Right forelimb (tissue), 1 donor: ENCODE measurements at regions not wholly inside any gene's neighbourhood (a gene's known extent, or its start where the extent isn't known, plus 50 kb on each side); places are given as distances from the start of the nearest gene placed in this dataset.

Experiments
- DNase-seq: peaks from one replicate; pipeline ENCODE4 v3.0.0-alpha.2; 2018

DNA sequence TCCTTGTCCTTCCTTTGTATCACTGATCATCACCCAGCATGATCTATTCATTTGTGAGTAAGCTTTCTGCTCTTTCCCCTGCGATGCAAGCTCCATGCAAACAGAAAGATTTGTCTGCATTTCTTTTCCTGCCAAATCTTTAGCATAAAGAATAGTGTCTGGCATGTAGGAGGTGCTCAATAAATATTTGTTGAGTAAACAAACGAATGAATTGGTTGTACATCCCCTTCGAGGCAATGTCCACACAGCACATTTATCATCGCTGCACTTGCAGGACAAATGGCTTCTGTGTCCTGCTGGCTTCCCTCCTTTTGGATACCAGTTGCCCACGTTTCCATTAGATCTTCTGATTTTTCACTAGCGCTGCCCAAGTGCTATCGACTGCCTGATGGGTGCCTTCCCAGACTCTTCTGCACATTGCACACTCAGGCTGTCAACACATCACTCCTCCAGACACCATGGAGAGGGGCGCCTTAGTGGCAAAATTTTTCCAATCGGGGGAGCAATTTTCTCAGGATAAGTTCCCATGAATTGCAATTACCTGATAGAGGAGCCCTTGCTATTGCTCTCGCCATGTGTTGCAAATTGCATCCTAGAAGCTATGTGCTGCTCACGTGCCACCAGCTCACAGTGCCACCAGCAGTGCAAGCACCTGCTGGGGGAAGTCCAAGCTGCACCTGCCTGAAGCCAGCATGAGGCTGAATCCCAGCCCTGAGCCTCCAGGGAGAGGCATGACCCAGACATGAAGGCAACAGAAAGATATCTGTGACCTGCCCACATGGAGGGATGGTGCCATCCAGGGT is 206.6 kb downstream of the KIF26A start:
- no peak for DNase-seq

DNA sequence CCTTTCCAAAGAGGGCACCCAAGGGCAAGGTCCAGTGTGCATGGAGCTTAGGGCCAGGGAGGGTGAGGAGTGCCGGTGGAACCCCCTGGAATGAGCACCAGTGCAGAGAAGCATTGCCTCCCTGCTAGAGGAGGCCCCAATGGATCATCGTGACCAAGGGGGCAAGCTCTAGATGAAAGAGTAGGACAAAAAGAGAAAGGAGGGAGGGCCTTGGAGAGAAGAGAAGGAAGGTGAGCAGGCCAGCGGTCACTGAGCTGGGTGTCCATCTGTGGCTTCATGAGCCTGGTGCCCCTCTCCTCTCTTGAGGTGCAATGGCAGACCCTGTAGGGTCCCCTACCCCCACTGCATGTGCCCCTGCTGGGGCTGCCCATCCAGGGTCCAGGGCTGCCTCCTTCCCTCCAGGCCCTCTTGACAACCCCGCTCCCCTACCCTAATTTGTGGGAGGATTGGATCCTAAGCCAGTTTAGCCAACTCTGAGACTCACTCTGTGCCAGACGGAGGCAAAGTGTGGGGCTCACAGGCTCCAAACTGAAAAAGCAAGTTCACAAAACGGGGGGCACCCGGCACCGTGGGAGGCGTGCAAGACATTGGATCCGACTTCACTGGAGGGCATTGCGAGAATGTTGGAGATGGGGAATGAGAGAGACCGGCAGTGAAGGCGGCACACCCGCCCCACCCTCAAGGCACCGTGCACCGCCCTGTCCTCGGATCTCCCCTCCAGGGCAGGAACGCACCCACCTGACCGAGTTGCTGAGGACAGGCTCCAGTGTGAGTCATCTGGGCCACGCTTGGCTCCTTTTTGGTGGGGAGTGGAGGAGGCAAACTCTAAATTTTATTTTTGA is 207.5 kb downstream of the KIF26A start:
- no peak for DNase-seq

DNA sequence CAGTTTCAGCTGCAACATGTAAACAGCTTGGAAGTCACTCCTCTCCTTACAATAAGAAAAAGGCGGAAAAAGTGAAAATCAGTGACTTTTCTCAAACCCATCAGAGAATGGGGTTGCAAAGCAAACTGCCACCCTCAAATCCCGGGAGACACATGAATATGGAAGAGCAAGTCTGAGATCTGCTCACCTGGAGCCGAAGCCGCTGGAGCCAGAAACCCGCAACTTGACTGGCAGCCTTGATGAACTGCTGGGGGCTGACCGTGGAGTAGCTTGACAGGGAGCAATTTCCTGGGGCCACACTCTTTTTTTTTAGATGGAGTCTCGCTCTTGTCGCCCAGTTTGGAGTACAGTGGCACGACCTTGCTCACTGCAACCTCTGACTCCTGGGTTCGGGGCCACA is 208.2 kb downstream of the KIF26A start:
- no peak for DNase-seq

GRCh38 chr14:104348741-104349140 is 210.4 kb downstream of the KIF26A start:
- DNase-seq, result no peak

DNA sequence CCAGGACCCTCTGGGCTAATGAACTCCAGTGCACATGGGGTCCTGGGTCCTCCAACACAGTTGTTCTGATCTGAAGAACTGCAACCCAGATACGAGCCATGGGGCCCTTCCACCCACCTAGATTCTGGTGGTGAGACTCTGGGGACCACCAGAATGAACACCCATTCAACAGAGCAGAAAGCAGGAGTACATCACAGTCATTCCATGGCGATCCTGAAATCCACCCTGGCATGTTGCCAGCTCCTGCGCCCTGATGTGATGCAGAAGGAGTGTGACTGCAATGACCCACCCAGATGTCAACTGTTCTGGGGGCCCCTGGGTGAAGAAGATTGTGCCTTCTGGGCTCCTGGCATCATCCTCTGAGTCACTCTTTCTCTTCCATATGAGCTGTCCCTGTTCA is 211.6 kb downstream of the KIF26A start:
- DNase-seq, result peak; percentile 29

GRCh38 chr14:104350463-104351185 is 212.2 kb downstream of the KIF26A start:
- DNase-seq, result peak; percentile 51

DNA sequence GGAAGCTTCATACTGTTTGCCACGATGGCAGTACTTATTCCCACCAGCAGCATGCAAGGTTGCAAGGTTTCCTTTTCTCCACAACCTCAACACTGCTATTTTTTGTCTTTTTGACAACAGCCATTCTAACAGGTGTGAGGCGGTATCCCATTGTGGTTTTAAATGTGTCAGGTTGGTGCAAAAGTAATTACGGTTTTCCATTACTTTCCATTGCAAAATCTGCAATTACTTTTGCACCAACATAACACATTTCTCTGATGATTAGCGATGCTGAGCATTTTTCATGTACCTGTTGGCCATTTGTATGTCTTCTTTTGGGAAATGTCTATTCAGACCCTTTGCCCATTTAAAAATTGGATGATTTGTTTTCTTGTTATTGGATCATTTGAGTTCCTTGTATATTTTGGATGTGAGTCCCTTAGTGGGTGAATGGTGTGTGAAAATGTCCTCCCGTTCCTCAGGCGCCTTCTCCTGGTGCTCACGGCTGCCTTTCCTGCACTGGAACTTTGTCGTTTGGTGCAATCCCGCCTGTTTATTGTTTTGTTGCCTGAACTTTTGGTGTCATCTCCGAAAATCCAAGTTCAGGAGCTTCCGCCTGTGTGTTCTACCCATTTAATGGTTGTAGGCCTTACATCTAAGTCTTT is 213.6 kb downstream of the KIF26A start:
- DNase-seq, result no peak

- DNase-seq, result peak; percentile 7
Measured at GRCh38 chr14:104352493-104353220, 214.3 kb downstream of the KIF26A start.

DNA sequence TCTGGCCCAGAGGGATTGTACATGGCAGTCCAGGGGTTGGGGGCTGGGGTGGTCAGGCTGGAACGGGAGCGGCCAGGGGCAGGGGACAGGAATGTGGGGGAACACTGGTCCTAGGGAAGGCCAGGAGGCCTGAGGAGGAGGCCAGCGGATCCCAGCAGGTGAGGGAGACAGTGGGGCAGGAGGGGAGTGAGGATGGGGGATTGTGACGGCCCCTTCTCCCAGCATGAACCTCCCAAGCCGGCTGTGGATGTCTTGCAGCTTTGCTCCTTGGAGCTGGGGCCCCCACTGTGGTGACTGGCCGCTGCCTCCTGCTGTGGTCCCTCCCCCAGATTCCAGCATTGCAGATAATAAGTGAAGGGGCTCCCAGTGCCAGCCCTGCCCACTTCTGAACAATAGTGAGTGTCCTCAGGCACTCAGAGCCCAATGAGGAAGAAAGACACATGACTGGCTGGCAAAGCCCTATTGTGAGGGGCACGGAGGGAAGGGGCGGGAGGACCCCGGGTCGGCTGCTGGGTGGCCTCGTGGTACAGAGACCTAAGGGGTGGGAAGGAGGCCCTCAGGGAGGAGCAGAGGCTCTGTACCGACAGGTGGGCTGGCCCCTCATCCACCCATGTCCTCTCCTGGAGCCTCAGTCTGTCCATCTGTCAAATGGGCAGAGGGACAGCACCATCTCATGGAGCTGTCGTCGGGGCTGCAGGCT is 215.0 kb downstream of the KIF26A start:
- DNase-seq, result peak; percentile 32

- peak; percentile 39 for DNase-seq
Measured at GRCh38 chr14:104353921-104354701, 215.7 kb downstream of the KIF26A start.

- DNase-seq, result peak; percentile 32
Measured at GRCh38 chr14:104355101-104356019, 217.0 kb downstream of the KIF26A start.

- DNase-seq, result peak; percentile 50
Measured at GRCh38 chr14:104356020-104356737, 217.8 kb downstream of the KIF26A start.

DNA sequence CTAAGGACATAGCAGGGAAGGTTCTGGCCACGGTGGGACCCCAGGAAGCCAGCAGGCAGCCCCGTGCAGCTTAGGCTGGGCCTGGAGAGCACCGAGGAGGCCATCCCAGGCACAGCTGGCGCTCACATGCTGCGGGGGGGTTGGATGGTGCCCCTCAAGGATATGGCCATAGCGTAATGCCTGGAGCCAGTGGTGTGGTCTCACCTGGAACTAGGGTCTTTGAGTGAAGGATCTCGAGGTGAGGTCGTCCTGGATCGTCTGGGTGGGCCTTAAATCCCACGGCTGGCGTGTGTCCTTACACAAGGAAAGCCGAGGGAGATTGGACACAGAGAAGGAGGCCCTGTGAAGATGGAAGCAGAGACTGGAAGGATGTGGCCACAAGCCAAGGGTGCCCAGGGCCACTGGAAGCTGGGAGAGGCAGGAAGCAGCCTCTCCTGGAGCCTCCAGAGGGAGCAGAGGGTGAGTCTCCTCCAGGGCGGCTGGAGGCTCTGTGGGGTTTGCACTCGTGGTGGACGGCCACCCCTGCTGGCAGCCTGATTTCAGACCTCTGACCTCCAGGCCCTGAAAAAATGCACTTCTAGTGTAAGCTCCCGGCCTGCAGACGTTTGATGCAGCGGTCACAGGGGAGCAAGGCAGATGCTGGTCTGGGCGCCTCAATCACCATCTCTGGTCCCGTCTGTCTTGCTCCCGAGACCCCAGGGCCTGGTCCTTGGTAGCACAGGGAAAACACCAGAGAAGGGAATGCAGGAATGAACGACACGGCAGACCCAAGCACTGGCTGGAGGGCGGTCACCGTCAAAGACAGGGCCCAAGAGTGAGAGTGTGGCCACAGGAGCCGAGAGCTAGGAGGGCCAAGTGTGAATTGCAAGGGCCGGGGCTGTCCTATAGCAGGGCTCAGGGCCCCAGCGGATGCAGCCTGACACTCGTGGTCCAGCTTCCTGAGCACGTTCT is 218.6 kb downstream of the KIF26A start:
- DNase-seq, result peak; percentile 34

DNA sequence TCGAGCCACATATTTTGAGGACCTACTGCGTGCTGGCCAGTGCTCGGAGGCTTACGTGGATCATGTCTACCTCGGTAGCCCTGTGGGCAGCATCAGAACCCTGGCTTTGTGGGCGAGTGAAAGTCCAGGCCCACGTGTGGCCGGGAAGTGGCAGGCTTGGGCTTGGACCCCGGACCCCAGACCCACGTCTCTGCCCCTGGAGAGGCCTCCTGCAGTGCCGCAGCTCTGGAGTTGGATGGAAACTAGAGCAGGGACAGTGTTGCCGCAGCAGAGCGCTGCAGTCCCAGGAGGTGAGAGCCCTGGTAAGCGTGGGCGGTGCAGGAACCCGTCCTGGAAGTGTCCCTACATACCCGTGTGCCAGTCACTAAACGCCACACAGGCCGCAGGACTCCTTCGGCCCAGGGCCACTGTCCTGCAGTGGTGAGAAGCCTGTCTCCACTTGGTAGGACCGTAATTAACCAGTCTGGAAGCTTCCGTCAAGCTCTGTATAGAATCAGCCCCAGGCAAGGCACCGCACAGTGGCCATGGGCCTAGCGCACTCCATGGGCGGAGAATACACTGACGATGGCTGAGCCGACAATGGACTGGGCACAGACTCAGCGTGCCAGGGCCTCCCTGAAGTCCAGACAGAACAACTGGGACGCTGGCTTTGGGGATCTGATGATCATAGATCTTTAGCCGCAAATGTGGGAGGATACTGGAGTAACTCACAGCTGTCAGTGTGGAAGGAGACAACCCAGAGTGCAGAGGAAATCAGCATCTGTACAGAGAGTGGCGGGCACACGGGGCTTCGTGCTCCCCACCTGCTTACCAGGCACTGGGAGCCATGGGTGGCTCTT is 219.5 kb downstream of the KIF26A start:
- DNase-seq, result peak; percentile 31

- peak; percentile 21 for DNase-seq
Measured at GRCh38 chr14:104358528-104359300, 220.3 kb downstream of the KIF26A start.
